GM18861 (cell line): ENCODE measurements at regions not wholly inside any gene's neighbourhood (a gene's known extent, or its start where the extent isn't known, plus 50 kb on each side); places are given as distances from the start of the nearest gene placed in this dataset.

ENCODE experiments used
- ATAC-seq: cut with Tn5 transposase; IDR thresholded peaks from one replicate; pipeline ENCODE4 v1.9.1; 2021; ENCODE audit not compliant: unreplicated experiment

DNA sequence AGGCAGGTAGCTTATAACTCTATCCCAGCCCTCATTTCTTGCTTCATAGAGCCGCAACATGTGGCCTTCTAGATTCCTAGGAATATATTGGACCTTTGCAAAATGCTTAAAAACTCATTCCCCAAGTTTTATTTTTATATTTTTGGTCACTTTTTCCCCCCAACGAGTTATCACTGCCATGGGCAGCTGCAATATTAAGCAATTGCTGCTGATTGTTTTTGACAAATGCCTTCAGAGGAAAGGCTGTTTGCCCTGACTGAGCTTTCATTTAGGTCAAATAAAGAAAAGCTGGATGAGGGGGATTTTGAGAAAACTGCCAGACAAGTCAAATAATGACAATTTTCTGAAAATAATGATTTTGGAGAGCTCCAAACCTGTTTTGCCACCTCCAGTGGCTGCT lies 976.9 kb upstream of the MBL2 start:
- ATAC-seq: no peak

DNA sequence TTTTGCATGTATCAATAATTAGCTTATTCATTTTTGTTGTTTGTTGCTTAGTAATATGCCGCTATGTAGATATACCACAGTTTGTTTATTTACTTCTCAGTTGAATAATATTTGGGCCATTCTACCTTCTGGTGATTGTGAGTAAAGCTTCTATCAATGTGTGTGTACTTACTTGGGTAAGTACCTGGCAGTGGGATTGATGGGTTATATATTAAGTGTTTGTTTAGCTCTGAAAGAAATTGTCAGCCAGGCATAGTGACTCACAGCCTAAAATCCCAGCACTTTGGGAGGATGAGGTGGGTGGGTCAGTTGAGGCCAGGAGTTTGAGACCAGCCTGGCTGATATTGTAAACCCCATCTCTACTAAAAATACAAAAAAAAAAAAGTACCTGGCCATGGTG lies 975.7 kb upstream of the MBL2 start:
- no peak for ATAC-seq

DNA sequence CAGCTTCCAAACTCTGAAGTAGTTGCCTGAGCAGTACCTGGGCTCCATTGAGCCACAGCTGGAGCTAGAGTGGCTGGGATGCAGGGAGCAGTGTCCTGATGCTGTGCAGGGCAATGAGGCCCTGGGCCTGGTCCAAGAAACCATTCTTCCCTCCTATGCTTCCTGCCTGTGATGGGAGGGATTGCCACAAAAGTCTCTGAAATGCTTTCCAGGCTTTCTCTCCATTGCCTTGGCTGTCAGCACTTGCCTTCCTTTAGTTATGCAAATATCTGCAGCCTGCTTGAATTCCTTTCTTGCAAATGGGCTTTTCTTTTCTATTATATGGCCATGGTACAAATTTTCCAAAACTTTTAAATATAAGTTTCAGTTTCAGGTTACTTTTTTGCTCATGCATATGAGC lies 972.2 kb upstream of the MBL2 start:
- no peak for ATAC-seq

DNA sequence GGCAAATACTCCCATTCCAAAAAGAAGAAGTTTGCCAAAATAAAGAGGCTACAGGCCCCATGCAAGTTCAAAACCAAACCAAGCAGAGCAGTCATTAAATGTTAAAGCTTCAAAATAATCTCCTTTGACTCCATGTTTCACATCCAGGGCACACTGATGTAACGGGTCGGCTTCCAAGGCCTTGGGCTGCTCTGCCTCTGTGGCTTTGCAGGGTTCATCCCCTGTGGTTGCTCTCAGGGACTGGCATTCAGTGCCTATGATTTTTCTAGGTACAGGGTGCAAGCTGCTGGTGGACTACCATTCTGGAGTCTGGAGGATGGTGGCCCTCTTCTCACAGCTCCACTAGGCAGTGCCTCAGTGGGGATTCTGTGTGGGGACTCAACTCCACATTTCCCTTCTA lies 971.6 kb upstream of the MBL2 start:
- ATAC-seq: no peak

DNA sequence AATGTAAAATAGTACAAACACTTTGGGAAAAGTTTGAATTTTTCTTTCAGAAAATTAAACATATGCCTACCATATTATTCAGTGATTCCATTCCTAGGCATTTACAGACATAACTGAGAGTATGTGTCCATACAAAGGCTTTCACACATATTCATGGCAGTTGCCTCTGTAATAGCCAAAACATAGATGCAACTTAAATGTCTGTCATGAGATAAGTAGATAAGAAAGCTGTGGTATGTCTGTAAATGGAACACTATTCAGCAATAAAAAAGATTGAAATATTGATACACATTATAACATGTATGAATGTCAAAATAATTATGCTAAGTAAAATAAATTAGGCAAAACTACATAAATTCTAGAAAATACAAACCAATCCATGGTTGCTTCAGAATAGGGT lies 964.5 kb upstream of the MBL2 start:
- ATAC-seq: no peak

DNA sequence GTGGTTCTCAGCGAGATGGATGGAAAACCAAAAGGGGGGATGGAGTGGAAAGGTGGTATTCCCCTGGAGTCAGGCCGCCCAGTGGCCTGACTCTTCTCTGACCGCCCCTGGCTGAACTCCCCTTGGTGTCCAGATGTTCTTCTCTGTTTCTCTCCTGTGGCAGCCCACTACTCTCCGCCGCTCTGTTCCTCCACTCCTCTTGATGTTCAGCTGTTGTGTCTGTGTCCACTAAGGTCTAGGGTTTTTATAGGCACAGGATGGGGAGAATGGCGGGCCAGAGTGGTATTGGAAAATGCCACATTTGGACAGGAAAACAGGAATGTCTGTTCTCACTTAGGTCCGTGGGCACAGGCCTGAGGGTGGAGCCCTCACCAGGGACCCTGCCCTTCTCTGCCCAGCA lies 954.3 kb upstream of the MBL2 start:
- no peak for ATAC-seq

DNA sequence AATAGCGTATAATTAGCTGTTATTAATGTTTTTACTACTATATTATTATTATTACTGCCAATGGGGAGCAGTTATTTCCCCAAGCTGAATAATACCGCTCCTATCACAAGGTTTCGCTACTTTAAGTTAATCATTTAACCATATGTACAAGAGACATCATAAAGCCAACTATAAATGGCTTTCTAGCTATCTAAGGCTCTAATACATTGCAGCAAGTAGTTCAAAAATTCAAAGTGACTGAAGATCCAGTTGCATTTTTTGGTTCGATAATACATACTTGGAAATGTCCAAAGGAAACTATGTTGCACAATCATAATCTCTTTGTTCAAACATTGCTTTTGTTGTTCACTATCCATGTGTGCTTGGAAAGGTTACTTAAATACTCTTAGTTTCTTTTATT lies 952.0 kb upstream of the MBL2 start:
- no peak for ATAC-seq

DNA sequence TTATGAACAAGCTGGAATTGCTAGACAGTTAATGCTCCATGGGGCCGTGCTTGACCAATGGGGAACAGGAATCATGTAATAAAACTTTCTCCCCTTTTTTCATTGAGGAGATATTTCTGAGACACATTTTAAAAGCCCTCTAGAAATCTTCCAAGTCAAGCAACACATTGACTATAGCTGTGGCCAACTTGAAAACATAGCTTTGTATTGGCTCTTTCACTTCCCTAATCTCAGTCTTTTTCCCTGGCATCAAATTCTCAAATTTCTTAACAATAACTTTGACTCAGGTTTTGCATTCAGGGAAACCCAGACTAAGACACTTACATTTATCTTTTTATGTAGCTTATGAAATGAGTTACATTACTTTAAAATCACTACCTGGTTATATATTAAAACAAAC lies 947.1 kb upstream of the MBL2 start:
- no peak for ATAC-seq

DNA sequence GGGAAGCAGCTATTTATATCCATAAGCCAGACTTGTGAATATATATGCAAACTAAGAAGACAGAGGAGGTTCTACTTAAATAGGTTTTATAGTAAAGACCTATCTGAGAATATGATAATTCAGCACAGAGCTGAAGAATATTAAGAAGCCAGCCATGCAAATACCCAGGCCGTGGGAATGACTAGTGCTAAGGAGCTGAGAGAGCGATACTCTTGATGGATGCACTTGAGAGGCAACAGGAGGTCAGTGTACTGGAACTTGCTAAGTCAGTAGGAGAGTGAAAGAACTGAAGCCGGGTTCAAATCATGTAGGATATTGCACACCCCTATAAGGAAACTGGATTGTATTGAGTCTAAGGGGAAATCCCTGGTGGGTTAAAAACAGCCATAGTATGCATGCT lies 943.6 kb upstream of the MBL2 start:
- no peak for ATAC-seq

DNA sequence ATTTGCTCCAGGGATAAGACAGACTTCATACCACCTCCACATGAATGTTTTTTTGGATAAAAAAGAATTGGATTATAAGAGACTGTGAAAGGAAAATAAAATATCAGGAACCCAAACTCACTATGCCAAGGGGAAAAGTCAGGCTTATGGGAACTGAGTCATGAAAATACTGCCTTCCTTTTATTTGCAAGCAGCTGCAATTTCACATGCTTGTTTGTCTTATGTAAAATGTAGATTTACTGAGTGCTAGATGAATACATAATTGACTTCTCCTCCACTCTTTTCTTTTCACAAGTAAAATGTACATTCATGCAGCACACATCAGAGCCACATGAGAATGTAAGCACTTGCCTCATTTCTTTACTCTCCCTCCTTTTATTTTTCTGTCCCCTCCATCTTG lies 940.8 kb upstream of the MBL2 start:
- no peak for ATAC-seq

DNA sequence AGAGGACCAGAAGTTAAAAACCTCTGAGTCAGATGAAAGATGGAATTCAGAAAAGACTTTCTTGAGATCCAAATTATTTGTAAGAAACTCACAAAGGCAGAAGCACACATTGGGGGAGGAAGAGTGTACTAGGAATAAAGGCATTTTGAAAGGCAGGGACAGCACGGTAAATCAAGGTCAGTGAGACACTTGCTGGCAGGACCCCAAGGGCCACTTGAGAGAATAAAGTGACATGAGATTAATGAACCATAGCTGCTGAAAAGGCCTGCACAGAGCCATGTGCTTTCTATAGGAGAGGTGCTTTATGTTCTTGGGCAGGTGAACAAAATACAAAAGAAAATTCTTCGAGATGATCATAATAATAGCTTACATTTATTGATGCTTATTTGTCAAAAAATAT lies 929.9 kb upstream of the MBL2 start:
- ATAC-seq: no peak

DNA sequence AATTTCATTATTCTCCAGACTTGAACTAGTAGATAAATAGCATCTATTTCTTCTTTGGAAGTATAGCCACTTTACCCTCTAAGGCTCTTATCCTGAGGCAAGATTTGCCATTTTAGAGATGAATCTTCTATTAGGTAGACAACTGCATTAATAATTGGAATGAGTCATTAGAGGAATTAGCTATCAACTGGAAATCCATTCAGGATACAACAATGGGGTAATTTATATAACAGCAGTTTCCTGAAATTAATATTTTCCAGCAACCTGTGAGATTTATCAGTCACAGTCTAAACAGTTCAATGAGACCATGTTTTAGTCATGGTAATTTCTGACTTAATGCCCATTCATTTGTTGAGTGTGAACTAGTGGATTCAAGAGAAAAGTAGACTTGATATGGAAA lies 928.6 kb upstream of the MBL2 start:
- no peak for ATAC-seq

DNA sequence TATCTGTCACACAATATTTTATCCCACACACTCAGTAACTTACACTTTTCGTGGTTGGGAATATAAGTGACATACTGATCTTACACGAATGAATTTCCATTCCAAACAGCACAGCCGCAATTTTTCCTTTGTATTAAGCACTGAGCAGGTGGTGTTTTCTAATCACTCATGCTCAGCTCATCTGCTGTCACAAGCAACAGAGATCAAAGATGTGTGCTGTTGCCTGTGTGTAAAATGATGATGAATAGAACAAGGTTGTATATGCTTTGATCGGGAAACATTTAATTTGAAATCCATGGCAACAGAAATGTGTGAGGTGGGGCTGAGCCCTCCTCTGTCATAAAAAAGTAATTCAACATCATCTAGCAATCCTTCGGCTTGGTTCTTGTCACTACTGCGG lies 927.7 kb upstream of the MBL2 start:
- no peak for ATAC-seq

DNA sequence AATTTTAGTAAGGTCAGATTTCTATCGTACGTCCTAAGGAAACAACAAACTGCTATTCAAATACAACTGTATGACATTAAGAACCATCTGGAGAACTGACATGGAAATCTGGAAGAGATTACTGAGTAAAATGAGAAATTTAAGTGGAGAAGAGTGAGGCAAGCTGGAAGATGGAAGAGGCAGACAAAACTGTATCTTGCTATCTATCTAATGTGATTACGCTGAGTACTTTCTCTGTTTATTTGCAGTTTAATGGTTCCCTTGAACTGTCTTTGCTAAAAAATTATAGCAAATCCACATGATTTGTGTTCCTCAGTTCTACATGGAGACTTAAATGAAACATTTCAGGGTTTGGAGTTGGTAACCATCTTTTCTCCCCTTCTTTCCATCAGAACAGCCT lies 927.1 kb upstream of the MBL2 start:
- ATAC-seq: no peak

DNA sequence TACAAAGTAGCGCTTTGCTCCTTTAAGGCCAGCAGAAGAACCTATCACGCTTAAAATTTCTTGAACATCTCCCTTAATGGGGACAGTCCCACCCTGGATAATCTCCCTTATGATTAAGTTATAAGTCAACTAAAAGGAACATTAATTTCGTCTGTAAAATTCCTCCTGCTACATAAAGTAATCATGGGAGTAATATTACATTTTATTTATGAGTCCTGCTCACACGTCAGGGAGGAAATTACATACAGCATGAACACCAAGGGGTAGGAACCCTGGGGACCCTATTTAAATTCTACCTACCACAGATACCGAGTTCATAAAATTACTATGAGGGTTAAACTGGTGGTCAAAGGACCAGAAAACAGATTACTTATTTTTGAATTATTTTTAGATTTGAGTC lies 926.6 kb upstream of the MBL2 start:
- ATAC-seq: no peak

DNA sequence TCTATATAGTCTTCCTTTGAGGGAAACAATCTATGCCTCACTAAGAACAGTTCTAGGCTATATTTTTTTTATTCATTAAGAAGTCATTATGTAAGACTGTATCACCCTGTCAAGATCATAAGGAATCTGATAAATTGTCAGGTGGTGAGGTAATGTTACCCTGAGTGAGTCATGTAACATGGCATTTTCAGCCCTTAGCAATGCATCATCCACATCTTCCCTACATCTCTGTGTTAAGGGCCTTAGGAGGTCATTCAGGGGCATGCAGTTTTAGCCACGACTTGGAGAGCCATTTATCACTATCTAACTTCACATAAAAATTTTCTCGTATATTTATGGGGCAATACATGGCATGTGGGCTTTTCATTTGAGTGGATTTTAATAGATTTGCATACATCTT lies 924.5 kb upstream of the MBL2 start:
- no peak for ATAC-seq

DNA sequence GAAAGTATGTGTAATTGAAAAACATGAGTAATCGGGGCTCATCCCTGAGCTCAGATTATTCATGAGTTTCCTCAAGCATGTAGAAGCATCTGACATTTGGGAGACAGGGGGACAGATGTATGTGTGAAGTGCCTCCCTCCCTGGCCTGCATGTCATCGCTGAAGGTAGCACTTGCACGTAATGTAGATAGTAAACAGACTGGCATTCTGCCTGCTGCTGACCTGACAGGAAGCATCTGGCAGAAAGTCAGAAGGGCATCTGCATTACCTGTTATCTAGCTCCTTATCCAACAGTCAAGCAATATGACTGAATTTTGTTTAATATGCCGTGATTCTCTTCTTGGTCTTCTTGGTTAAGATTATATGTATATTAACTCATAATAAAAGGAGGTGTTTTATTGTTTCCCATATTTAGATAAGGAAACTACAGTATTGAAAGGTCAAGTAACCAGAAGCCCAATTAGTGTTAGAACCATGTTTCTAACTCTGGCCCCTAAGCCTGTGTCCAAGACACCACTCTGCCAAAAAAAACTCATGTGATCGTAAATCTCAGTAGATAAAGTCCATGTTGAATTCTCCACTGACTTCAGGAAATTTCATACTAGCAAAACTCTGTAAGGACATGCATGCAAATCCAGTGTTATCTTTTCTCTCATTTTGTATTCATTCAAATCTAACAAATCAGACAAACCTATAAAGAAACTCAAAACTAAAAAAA lies 918.1 kb upstream of the MBL2 start:
- no peak for ATAC-seq

DNA sequence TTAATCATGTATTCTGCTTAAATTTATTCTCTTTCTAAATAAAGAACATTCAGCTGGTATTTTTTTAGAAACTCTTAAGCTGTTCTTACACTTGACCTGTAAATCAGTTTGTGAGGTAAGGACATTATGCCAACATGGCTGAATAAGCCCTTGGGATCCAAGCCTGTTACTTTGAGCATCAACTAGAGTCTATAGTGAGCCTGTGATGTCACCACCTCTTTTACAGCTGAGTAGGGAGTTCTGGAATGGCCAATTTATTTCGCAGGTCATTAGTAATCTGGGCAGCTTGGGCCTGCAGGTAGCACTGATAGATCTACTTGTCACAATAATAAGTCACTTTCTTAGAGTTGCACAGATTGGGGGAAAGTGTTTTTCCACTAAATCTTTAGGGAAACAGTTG lies 915.2 kb upstream of the MBL2 start:
- ATAC-seq: no peak

DNA sequence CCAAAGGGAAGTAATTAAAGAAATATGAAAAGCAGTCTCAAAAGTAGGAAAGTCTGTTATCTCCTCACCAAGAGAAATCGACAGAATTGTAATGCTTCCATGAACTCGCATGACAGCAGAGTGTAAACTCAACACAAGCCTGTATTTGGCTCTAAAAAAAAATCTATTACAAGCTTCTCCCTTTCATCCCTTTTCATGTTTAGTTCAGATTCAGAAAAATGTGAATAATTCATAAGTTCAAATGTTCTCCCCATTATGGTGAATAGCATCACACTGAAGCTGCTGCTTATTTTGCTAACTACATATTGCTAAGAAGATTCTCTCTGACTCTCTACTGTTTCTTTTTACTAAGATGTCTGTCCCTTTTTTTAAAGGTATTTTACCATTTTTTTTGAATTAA lies 910.3 kb upstream of the MBL2 start:
- no peak for ATAC-seq

DNA sequence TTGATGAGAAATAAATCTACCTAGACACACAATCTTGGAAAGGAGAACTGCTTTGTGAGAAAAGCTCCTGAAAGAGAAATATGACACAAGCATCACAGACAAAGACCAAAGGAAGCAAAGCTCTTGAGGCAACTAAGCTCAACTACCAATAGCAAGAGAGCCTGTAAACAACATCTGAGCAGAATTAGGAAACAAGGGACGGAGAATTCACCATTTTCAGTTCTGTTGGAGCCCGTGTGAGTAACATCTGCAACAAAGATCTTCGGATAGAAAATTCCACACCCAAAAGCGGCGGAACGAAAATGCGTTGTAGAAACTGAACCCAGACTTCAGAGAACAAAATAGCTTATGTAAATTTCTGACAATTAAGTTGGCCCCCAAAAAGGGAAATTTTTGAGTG lies 909.9 kb upstream of the MBL2 start:
- no peak for ATAC-seq

DNA sequence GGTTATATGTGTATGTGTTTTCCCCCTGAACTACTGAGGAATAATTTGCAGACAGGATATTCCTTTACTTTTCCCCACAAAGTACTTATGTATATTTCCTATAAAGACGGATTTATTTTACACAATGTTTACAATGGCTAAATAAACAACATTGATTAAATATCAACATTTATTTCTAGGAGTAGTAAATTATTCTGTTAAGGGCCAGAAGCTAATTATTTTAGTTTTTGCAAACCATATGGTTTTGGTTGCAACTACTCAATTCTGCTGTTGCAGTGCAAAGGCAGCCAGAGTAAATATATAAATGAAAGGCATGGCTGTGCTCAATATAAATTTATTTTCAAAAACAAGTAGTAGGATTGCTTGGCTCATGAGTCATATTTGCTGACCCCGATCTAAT lies 907.1 kb upstream of the MBL2 start:
- ATAC-seq: no peak

DNA sequence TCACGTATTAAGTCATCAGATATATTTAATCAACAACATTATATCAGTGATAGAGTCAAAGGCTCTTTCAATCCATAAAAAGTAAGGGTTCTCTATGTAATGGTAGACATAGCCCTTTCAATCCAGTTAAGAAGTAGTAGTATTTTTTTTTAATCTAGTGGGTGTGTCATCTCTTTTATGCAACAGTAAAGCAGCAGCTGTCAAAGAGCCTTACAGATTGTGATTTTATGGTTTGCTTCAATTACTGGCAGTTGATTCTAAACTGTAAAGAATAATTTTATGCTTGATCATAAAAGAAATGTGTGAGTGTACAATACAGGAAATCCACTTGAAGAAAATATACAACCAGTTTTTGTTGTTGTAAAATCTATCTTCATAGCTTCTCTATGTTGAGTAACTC lies 902.6 kb upstream of the MBL2 start:
- ATAC-seq: no peak

DNA sequence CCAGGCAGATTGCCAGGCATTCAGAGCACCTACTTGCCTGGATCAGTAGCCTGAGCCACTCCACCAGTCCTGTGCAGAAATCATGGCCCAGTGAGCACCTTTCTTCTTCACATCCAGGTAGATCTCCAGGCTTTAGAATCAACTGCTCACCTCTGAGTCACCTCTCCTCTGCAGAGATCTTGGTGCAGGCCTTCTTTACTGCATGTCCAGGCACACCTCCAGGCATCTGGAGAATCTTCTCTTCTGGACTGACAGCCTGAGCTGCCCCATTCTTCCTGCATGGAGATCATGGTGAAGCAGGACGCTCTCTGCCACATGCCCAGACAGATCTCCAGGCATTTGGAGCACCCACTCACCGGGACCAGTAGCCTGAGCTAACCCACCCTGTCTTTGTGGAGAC lies 894.5 kb upstream of the MBL2 start:
- no peak for ATAC-seq
